ENCODE measurements at regions not wholly inside any gene's neighbourhood (a gene's known extent, or its start where the extent isn't known, plus 50 kb on each side); places are given as distances from the start of the nearest gene placed in this dataset.

GRCh38 chr1:74842726-74843125 is 109.8 kb downstream of the TYW3 start:
- TF ChIP-seq CTCF (IDR thresholded peaks at IDR 0.05), result no peak
- no peak for TF ChIP-seq POLR2A (IDR thresholded peaks at IDR 0.05)
